Osteoblast (primary cell): ENCODE measurements at regions not wholly inside any gene's neighbourhood (a gene's known extent, or its start where the extent isn't known, plus 50 kb on each side); places are given as distances from the start of the nearest gene placed in this dataset.

Experiments
- DNase-seq: peaks from one replicate; pipeline ENCODE4 v3.0.0; 2011; ENCODE audit warnings: low spot score, mixed read lengths; ENCODE audit not compliant: insufficient read length; ENCODE audit errors: missing footprints
- H2AFZ ChIP-seq: 2 replicates; pipeline ENCODE4 v1.6.0; 2011; ENCODE audit warnings: mild to moderate bottlenecking, low read length
- H3K27ac ChIP-seq: 2 replicates; pipeline ENCODE4 v1.5.1; 2011; ENCODE audit warnings: mild to moderate bottlenecking, low read depth, low read length, moderate library complexity
- H3K27me3 ChIP-seq: 2 replicates; pipeline ENCODE4 v1.6.0; 2012; ENCODE audit warnings: mild to moderate bottlenecking, control low read depth, inconsistent platforms, low read length, moderate library complexity; ENCODE audit not compliant: insufficient read depth
- H3K36me3 ChIP-seq: 2 replicates; pipeline ENCODE4 v1.5.1; 2011; ENCODE audit warnings: mild to moderate bottlenecking, low read length, control low read depth, moderate library complexity; ENCODE audit not compliant: insufficient read depth
- H3K4me1 ChIP-seq: 2 replicates; pipeline ENCODE4 v1.5.1; 2011; ENCODE audit warnings: mild to moderate bottlenecking, low read length, control low read depth, moderate library complexity; ENCODE audit not compliant: insufficient read depth
- H3K4me2 ChIP-seq: 2 replicates; pipeline ENCODE4 v1.6.0; 2011; ENCODE audit warnings: mild to moderate bottlenecking, low read length; ENCODE audit not compliant: insufficient read depth
- H3K4me3 ChIP-seq: fragments of 200-600 bp; sonication (generic); 3 replicates; pipeline ENCODE4 v1.5.1; 2012; ENCODE audit warnings: mild to moderate bottlenecking, low read length, inconsistent platforms; ENCODE audit not compliant: insufficient read depth
- H3K79me2 ChIP-seq: 2 replicates; pipeline ENCODE4 v1.6.0; 2012; ENCODE audit warnings: mild to moderate bottlenecking, low read length, control low read depth, inconsistent platforms; ENCODE audit not compliant: insufficient read depth
- H3K9me3 ChIP-seq: 2 replicates; pipeline ENCODE4 v1.5.1; 2011; ENCODE audit warnings: low read depth, low read length, control low read depth
- H4K20me1 ChIP-seq: 2 replicates; pipeline ENCODE4 v1.6.0; 2012; ENCODE audit warnings: mild to moderate bottlenecking, low read length, control low read depth; ENCODE audit not compliant: insufficient read depth
- TF ChIP-seq, protein P1 (sequence below): IDR thresholded peaks from 2 replicates; pipeline ENCODE4 v1.5.1; 2011; ENCODE audit warnings: mild to moderate bottlenecking, low read depth, low read length, moderate library complexity; ENCODE audit errors: extremely low read depth

GRCh38 chr9:25206027-25206426 is 472.2 kb downstream of the TUSC1 start:
- Histone ChIP-seq H3K79me2 (no peaks in the 10 kb centered on the region), H3K9me3 (no peaks in the 10 kb centered on the region), H3K4me2 (no peak overlapping the region), H3K4me1 (no peaks in the 10 kb centered on the region), H3K4me3 (no peak overlapping the region), H3K27me3 (no peaks in the 10 kb centered on the region), H3K36me3 (no peaks in the 10 kb centered on the region), H4K20me1 (no peaks in the 10 kb centered on the region), H3K27ac (no peak overlapping the region), H2AFZ (no peak overlapping the region)
- no peak for DNase-seq
- TF ChIP-seq, protein P1, sequence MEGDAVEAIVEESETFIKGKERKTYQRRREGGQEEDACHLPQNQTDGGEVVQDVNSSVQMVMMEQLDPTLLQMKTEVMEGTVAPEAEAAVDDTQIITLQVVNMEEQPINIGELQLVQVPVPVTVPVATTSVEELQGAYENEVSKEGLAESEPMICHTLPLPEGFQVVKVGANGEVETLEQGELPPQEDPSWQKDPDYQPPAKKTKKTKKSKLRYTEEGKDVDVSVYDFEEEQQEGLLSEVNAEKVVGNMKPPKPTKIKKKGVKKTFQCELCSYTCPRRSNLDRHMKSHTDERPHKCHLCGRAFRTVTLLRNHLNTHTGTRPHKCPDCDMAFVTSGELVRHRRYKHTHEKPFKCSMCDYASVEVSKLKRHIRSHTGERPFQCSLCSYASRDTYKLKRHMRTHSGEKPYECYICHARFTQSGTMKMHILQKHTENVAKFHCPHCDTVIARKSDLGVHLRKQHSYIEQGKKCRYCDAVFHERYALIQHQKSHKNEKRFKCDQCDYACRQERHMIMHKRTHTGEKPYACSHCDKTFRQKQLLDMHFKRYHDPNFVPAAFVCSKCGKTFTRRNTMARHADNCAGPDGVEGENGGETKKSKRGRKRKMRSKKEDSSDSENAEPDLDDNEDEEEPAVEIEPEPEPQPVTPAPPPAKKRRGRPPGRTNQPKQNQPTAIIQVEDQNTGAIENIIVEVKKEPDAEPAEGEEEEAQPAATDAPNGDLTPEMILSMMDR: no peak

DNA sequence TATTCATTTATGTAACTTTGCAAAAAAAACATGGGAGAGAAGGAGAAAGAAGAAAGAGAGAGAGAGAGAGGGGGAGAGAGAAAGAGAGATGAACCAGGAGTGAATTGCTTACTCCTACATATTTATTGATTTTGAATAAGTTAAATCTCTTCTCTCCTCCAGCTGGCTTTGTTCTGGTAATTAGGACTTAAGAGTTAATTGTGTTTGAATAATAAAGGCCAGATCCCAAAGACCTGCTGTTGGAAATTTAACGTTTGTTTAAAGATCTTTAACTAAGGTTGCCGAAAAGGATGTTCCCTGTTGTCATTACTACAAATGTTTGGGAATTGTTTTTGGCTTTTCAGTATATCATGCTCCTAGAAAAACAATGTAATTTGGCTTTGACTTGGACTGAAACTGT is 473.0 kb downstream of the TUSC1 start:
- H3K27me3 ChIP-seq: no peaks in the 10 kb centered on the region
- no peaks in the 10 kb centered on the region for H3K9me3 ChIP-seq
- H3K4me2 ChIP-seq: no peak overlapping the region
- H3K79me2 ChIP-seq: no peaks in the 10 kb centered on the region
- H2AFZ ChIP-seq: no peak overlapping the region
- no peaks in the 10 kb centered on the region for H3K36me3 ChIP-seq
- H3K27ac ChIP-seq: no peak overlapping the region
- TF ChIP-seq, protein P1: no peak
- H3K4me1 ChIP-seq: no peaks in the 10 kb centered on the region
- no peak for DNase-seq
- H4K20me1 ChIP-seq: no peaks in the 10 kb centered on the region
- no peak overlapping the region for H3K4me3 ChIP-seq

GRCh38 chr9:25177858-25178257 is 500.4 kb downstream of the TUSC1 start:
- H3K4me2 ChIP-seq: no peak overlapping the region
- TF ChIP-seq, protein P1: no peak
- no peaks in the 10 kb centered on the region for H3K36me3 ChIP-seq
- no peak overlapping the region for H2AFZ ChIP-seq
- H3K79me2 ChIP-seq: no peaks in the 10 kb centered on the region
- no peak overlapping the region for H3K27ac ChIP-seq
- no peak overlapping the region for H3K4me3 ChIP-seq
- H4K20me1 ChIP-seq: no peaks in the 10 kb centered on the region
- no peak for DNase-seq
- no peaks in the 10 kb centered on the region for H3K9me3 ChIP-seq
- H3K27me3 ChIP-seq: no peaks in the 10 kb centered on the region
- no peaks in the 10 kb centered on the region for H3K4me1 ChIP-seq

DNA sequence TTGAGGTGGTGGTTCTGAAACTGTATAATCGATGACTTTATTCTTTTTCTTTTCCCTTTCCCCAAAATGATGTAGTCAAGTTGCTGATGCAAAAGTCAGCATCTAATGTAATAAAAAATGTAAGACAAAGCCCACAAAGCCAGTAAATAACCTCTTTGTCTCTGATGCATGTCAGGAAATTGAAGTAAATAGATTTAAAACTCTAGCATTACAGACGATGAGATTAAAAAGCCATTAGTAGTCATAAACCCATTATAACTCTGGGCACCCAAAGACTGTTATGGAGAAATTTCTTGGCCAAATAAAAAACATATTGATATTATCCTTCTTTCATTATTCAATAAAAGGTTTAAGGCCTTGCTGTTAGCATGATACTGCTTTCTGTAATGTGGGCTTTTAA is 548.7 kb downstream of the TUSC1 start:
- Histone ChIP-seq H3K27ac (no peak overlapping the region), H3K4me2 (no peak overlapping the region), H3K9me3 (peaks cover 6% of the 10 kb centered on the region), H4K20me1 (no peaks in the 10 kb centered on the region), H3K4me1 (no peaks in the 10 kb centered on the region), H3K27me3 (no peaks in the 10 kb centered on the region), H3K79me2 (no peaks in the 10 kb centered on the region), H2AFZ (no peak overlapping the region), H3K36me3 (no peaks in the 10 kb centered on the region), H3K4me3 (no peak overlapping the region)
- TF ChIP-seq, protein P1: no peak
- DNase-seq: no peak
